AG09319 (cell line): ENCODE measurements at regions not wholly inside any gene's neighbourhood (a gene's known extent, or its start where the extent isn't known, plus 50 kb on each side); places are given as distances from the start of the nearest gene placed in this dataset.

Experiments used
- DNase-seq: peaks from one replicate; pipeline ENCODE4 v3.0.0-alpha.2; 2010; ENCODE audit warnings: low read depth; ENCODE audit errors: extremely low read depth
- TF ChIP-seq, protein P1 (sequence below): IDR thresholded peaks from 2 replicates; pipeline ENCODE4 v1.5.1; 2011; ENCODE audit warnings: low read depth, mild to moderate bottlenecking, inconsistent platforms, low read length, moderate library complexity

DNA sequence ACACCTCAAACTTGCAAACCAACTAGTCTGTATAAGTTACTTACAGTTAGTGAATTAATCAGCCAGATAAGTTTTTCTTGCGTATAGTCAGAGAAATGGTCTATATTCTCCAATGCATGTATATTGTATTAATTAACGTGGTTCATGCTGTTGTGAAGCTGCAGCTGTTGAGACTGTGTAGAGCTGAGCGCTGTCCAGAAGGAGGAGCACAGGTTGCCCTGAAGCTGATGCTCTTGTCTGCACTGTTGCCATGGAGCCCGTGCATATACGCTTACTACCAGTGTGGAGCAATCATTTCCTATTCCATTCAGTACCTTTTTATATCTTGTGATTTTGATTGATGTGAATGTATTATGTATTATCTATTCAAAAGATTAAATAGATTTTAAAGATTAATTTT, 74.3 kb upstream of the ARID2 start:
- TF ChIP-seq, protein P1, sequence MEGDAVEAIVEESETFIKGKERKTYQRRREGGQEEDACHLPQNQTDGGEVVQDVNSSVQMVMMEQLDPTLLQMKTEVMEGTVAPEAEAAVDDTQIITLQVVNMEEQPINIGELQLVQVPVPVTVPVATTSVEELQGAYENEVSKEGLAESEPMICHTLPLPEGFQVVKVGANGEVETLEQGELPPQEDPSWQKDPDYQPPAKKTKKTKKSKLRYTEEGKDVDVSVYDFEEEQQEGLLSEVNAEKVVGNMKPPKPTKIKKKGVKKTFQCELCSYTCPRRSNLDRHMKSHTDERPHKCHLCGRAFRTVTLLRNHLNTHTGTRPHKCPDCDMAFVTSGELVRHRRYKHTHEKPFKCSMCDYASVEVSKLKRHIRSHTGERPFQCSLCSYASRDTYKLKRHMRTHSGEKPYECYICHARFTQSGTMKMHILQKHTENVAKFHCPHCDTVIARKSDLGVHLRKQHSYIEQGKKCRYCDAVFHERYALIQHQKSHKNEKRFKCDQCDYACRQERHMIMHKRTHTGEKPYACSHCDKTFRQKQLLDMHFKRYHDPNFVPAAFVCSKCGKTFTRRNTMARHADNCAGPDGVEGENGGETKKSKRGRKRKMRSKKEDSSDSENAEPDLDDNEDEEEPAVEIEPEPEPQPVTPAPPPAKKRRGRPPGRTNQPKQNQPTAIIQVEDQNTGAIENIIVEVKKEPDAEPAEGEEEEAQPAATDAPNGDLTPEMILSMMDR, result no peak
- DNase-seq, result no peak

DNA sequence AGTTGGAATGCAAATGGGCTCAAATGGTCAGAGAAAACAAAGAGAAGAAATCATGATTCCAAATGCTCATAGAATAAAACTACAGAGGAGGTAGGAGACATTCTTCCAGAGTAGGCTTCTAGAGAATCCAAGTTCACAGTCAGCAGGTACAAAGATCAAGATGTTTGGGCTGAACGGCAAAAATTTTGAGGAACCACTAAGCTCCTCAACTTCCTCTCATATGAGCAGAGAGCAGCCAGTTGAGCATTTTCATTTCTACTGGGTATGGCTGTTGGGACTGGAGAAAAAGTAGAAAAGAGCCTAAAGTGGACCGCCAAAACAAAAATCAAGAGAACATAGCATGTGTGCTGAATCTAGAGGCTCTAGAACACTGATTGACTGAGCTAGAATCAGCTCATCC, 73.8 kb upstream of the ARID2 start:
- TF ChIP-seq, protein P1, result no peak
- no peak for DNase-seq

- TF ChIP-seq, protein P1, result no peak
These were observed 71.5 kb upstream of the ARID2 start for GRCh38 chr12:45658020-45658419.

DNA sequence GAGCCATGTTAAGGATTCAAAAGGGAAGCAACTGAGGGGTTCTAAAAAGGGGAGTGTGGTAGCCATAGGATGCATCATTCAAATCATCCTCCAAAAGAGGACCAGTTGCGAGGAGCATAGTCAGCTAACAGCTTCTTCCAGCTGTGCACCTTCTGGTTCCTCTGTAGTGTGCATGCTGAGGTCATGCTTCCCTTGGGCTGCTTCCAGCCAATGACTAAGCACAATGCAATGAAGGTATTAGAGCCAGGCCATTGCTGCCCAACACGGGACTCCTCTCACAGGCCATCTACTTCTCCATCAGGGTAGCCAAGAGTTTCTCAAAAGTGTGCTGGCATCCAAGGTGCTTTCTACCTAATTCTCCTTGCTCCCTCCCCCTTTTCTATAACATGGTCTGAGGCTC, 69.2 kb upstream of the ARID2 start:
- TF ChIP-seq, protein P1, result no peak
- DNase-seq, result no peak

More at GRCh38 chr12:45658020-45658419, 71.5 kb upstream of the ARID2 start:
- DNase-seq, result no peak

DNA sequence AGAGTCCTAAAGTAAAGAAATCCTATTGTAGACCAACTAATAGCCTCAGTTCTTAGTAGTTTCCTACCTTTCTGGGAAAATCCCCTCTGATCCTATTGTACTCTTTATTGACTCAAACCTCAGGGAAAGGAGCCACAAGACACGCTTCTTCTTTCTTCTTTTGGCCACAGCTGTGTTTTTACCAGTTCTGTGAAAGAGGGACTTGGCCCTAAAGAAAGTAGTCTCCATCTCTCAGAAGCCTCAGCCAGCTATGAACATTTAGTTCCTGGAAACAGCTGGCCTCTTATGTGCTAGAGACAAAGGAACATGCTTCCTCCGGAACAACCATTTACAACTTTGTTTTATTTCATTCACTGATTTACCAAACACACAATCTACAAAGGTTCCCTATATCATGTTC, 66.1 kb upstream of the ARID2 start:
- TF ChIP-seq, protein P1, result no peak
- DNase-seq, result no peak

DNA sequence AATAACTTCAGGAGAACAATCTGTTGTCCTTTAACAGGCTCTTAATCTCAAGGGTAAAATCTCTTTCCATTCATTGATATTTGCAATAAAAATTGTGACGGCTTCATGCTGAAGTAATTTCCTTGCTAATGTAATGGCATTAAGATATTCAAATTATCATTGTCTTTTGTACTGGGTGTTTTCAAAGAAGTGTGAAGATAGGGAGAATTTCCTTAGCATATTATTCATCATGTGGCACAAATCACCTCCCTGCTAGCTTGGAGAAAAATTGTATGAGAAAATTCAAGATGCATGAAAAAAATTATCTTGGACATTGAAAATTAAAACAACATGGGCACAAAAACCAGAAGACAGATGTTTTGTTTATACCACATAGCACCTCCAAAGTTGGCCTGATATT, 63.6 kb upstream of the ARID2 start:
- TF ChIP-seq, protein P1, result no peak
- DNase-seq, result no peak

- DNase-seq, result no peak
- TF ChIP-seq, protein P1, result no peak
These were observed 63.1 kb upstream of the ARID2 start for GRCh38 chr12:45666396-45666795.
